ENCODE measurements at regions not wholly inside any gene's neighbourhood (a gene's known extent, or its start where the extent isn't known, plus 50 kb on each side); places are given as distances from the start of the nearest gene placed in this dataset.
"Not testable (repeated sequence)": the region's sequence is repeated elsewhere in the genome, so short reads cannot be mapped to it uniquely, and the experiment has no call there.

- H2AFZ ChIP-seq, result no peak overlapping the region
- no peak for DNase-seq (ENCODE audit: low spot score)
- no peaks in the 10 kb centered on the region for H3K27me3 ChIP-seq
- no peaks in the 10 kb centered on the region for H3K79me2 ChIP-seq
- H3K9me2 ChIP-seq (replicated peaks; ENCODE audit: insufficient read depth), result no peaks in the 10 kb centered on the region
- 83% methylated on average over 6 of the region's 6 CpGs for WGBS (ENCODE audit: low lambda C conversion rate, missing lambda C conversion rate)
- H3K4me1 ChIP-seq (ENCODE audit: insufficient read depth), result no peaks in the 10 kb centered on the region
- H3K27ac ChIP-seq, result no peak overlapping the region
- H3K9me3 ChIP-seq (ENCODE audit: low read depth), result no peaks in the 10 kb centered on the region
- H4K20me1 ChIP-seq (ENCODE audit: insufficient read depth, poor library complexity, severe bottlenecking), result no peaks in the 10 kb centered on the region
- no peak overlapping the region for H3K4me3 ChIP-seq
- no peaks in the 10 kb centered on the region for H3K36me3 ChIP-seq (replicated peaks; ENCODE audit: insufficient read depth, low read depth)
- no peak overlapping the region for H3K4me2 ChIP-seq
- TF ChIP-seq EZH2phosphoT487 (IDR thresholded peaks at IDR 0.05; ENCODE audit: low read depth, severe bottlenecking, unreplicated experiment) (no peak), EZH2 (IDR thresholded peaks at IDR 0.05; ENCODE audit: borderline replicate concordance) (no peak)
- TF ChIP-seq, protein P1, sequence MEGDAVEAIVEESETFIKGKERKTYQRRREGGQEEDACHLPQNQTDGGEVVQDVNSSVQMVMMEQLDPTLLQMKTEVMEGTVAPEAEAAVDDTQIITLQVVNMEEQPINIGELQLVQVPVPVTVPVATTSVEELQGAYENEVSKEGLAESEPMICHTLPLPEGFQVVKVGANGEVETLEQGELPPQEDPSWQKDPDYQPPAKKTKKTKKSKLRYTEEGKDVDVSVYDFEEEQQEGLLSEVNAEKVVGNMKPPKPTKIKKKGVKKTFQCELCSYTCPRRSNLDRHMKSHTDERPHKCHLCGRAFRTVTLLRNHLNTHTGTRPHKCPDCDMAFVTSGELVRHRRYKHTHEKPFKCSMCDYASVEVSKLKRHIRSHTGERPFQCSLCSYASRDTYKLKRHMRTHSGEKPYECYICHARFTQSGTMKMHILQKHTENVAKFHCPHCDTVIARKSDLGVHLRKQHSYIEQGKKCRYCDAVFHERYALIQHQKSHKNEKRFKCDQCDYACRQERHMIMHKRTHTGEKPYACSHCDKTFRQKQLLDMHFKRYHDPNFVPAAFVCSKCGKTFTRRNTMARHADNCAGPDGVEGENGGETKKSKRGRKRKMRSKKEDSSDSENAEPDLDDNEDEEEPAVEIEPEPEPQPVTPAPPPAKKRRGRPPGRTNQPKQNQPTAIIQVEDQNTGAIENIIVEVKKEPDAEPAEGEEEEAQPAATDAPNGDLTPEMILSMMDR (IDR thresholded peaks at IDR 0.05; ENCODE audit: poor library complexity), result no peak
These were observed 312.3 kb upstream of the DKK2 start for GRCh38 chr4:107348188-107349050.

DNA sequence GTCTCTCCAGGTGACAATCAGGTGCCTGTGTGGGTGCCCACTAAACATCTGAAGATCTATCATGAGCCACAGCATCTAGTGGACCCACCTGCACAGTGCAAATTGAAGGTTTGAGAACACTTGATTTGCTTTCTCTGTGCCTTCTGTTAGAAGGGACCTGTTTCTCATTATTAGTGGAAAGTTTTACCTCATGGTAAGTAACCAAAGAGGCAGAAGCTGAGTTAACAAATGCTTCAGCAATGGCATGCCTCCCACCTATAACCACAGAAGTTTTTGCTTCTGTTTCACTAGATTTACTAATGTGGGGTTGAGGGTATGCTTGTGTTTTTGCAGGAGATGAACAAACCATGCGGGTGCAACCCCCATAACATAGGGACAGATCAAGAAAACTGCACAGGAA lies 297.4 kb upstream of the DKK2 start:
- no peak overlapping the region for H3K4me2 ChIP-seq
- no peaks in the 10 kb centered on the region for H3K9me3 ChIP-seq (ENCODE audit: low read depth)
- no peak overlapping the region for H3K27ac ChIP-seq
- no peak for DNase-seq (ENCODE audit: low spot score)
- no peaks in the 10 kb centered on the region for H3K27me3 ChIP-seq
- H2AFZ ChIP-seq, result no peak overlapping the region
- H3K9me2 ChIP-seq (replicated peaks; ENCODE audit: insufficient read depth), result no peaks in the 10 kb centered on the region
- no peaks in the 10 kb centered on the region for H4K20me1 ChIP-seq (ENCODE audit: insufficient read depth, poor library complexity, severe bottlenecking)
- no peaks in the 10 kb centered on the region for H3K79me2 ChIP-seq
- TF ChIP-seq EZH2phosphoT487 (IDR thresholded peaks at IDR 0.05; ENCODE audit: low read depth, severe bottlenecking, unreplicated experiment) (no peak), EZH2 (IDR thresholded peaks at IDR 0.05; ENCODE audit: borderline replicate concordance) (no peak)
- TF ChIP-seq, protein P1 (IDR thresholded peaks at IDR 0.05; ENCODE audit: poor library complexity), result no peak
- WGBS (ENCODE audit: low lambda C conversion rate, missing lambda C conversion rate), result 82% methylated on average over 1 of the region's 1 CpG
- H3K4me3 ChIP-seq, result no peak overlapping the region
- H3K4me1 ChIP-seq (ENCODE audit: insufficient read depth), result no peaks in the 10 kb centered on the region
- H3K36me3 ChIP-seq (replicated peaks; ENCODE audit: insufficient read depth, low read depth), result no peaks in the 10 kb centered on the region

- not testable (repeated sequence) for H3K36me3 ChIP-seq (replicated peaks; ENCODE audit: insufficient read depth, low read depth); H3K27me3 ChIP-seq; DNase-seq (ENCODE audit: low spot score); H3K79me2 ChIP-seq; H3K9me2 ChIP-seq (replicated peaks; ENCODE audit: insufficient read depth); H4K20me1 ChIP-seq (ENCODE audit: insufficient read depth, poor library complexity, severe bottlenecking); H2AFZ ChIP-seq; H3K4me3 ChIP-seq; H3K27ac ChIP-seq; H3K9me3 ChIP-seq (ENCODE audit: low read depth); H3K4me2 ChIP-seq; H3K4me1 ChIP-seq (ENCODE audit: insufficient read depth)
- WGBS (ENCODE audit: low lambda C conversion rate, missing lambda C conversion rate), result 60% methylated on average over 1 of the region's 1 CpG
These were observed 296.5 kb upstream of the DKK2 start for GRCh38 chr4:107332656-107333055.

GRCh38 chr4:107330916-107331315 lies 294.8 kb upstream of the DKK2 start:
- no peaks in the 10 kb centered on the region for H3K9me2 ChIP-seq (replicated peaks; ENCODE audit: insufficient read depth)
- H3K27ac ChIP-seq, result no peak overlapping the region
- H3K36me3 ChIP-seq (replicated peaks; ENCODE audit: insufficient read depth, low read depth), result no peaks in the 10 kb centered on the region
- no peak for DNase-seq (ENCODE audit: low spot score)
- H3K79me2 ChIP-seq, result no peaks in the 10 kb centered on the region
- TF ChIP-seq, protein P1 (IDR thresholded peaks at IDR 0.05; ENCODE audit: poor library complexity), result no peak
- TF ChIP-seq EZH2phosphoT487 (IDR thresholded peaks at IDR 0.05; ENCODE audit: low read depth, severe bottlenecking, unreplicated experiment) (no peak), EZH2 (IDR thresholded peaks at IDR 0.05; ENCODE audit: borderline replicate concordance) (no peak)
- no peaks in the 10 kb centered on the region for H3K27me3 ChIP-seq
- no peak overlapping the region for H2AFZ ChIP-seq
- H3K9me3 ChIP-seq (ENCODE audit: low read depth), result no peaks in the 10 kb centered on the region
- no peak overlapping the region for H3K4me2 ChIP-seq
- H4K20me1 ChIP-seq (ENCODE audit: insufficient read depth, poor library complexity, severe bottlenecking), result no peaks in the 10 kb centered on the region
- no peak overlapping the region for H3K4me3 ChIP-seq
- H3K4me1 ChIP-seq (ENCODE audit: insufficient read depth), result no peaks in the 10 kb centered on the region

All from hepatocyte (in vitro differentiated cells).